Mammary epithelial cell (primary cell): ENCODE measurements at regions not wholly inside any gene's neighbourhood (a gene's known extent, or its start where the extent isn't known, plus 50 kb on each side); places are given as distances from the start of the nearest gene placed in this dataset.

Source experiments
- EZH2 ChIP-seq: IDR thresholded peaks from 2 replicates; pipeline ENCODE4 v1.6.1; 2012; ENCODE audit warnings: low read length, inconsistent platforms, borderline replicate concordance
- TF ChIP-seq, protein P1 (sequence below), 2 donors: IDR thresholded peaks in 1 of 2; conservative IDR thresholded peaks in 1 of 2; 2 replicates each; pipeline ENCODE4 v1.5.1; 2011 to 2012; ENCODE audit warnings: inconsistent platforms in 2 of 2, low read length in 2 of 2, mild to moderate bottlenecking in 2 of 2, control low read depth in 1 of 2, low read depth in 1 of 2; ENCODE audit not compliant: insufficient read depth in 1 of 2; ENCODE audit errors: extremely low read depth in 1 of 2

DNA sequence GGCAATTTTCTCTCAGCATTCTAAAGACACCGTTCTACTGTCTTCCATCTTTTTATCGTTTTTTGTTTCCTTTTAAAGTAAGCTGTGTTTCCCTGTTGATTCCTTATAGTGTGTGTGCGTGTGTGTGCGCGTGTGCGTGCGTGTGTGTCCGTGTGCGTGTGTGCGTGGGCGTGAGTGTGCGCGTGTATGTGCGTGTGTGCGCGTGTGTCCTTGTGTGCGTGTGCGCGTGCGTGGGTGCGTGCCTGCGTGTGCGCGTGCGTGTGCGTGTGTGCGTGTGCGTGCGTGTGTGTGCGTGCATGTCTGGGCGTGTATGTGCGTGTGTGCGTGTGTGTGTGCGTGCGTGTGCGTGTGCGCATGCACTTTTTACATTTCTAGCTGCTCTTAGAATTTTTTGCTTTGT, 1033.7 kb downstream of the BRD1 start:
- TF ChIP-seq, protein P1, sequence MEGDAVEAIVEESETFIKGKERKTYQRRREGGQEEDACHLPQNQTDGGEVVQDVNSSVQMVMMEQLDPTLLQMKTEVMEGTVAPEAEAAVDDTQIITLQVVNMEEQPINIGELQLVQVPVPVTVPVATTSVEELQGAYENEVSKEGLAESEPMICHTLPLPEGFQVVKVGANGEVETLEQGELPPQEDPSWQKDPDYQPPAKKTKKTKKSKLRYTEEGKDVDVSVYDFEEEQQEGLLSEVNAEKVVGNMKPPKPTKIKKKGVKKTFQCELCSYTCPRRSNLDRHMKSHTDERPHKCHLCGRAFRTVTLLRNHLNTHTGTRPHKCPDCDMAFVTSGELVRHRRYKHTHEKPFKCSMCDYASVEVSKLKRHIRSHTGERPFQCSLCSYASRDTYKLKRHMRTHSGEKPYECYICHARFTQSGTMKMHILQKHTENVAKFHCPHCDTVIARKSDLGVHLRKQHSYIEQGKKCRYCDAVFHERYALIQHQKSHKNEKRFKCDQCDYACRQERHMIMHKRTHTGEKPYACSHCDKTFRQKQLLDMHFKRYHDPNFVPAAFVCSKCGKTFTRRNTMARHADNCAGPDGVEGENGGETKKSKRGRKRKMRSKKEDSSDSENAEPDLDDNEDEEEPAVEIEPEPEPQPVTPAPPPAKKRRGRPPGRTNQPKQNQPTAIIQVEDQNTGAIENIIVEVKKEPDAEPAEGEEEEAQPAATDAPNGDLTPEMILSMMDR (conservative IDR thresholded peaks at IDR 0.05 in 1 of 2, IDR thresholded peaks at IDR 0.05 in 1 of 2; ENCODE audit: extremely low read depth in 1 of 2, insufficient read depth in 1 of 2, low read depth in 1 of 2, low read length in 2 of 2) = no peak
- TF ChIP-seq EZH2 = no peak
